K562 (cell line): ENCODE measurements at regions not wholly inside any gene's neighbourhood (a gene's known extent, or its start where the extent isn't known, plus 50 kb on each side); places are given as distances from the start of the nearest gene placed in this dataset.
"Not testable (repeated sequence)": the region's sequence is repeated elsewhere in the genome, so short reads cannot be mapped to it uniquely, and the experiment has no call there.

Source experiments
- ATAC-seq: fragments of 200-7000 bp; cut with Tn5 transposase; 3 replicates; pipeline ENCODE4 v1.9.1; 2020; ENCODE audit warnings: moderate library complexity
- BruUV-seq: library from RNA; stranded (reverse); fragments of 400-500 nt; replicated peaks from 2 replicates; lab custom pipeline; 2021; lab: Mats Ljungman, UMichigan
- CTCF ChIA-PET: fragments of 300-600 bp; formaldehyde crosslinking; extraction: SDS; loops from one replicate; lab custom pipeline; 2021; ENCODE audit warnings: low intra/inter-chr PET ratio; lab: Yijun Ruan, JAX
- POLR2A ChIA-PET: fragments of 300-600, 350-650 bp; sonication (Branson Sonifier 250); formaldehyde crosslinking; extraction: SDS; loops from one replicate; lab custom pipeline; 2021; ENCODE audit warnings: antibody characterized with exemption, inconsistent platforms; lab: Yijun Ruan, JAX
- DNase-seq, 4 experiments: peaks; one replicate each; pipeline versions ENCODE4 v3.0.0 to v3.0.0-alpha.2; 2011 to 2018; ENCODE audit warnings: low spot score in 3 of 4, mixed read lengths in 3 of 4; ENCODE audit errors: extremely low read depth in 1 of 4
- FAIRE-seq: peaks from 2 replicates; lab custom pipeline; 2011; peaks lifted over from hg19 to GRCh38; lab: Jason Lieb, UNC
- H2AFZ ChIP-seq: 2 replicates; pipeline ENCODE4 v1.6.0; 2011; ENCODE audit warnings: low read depth, low read length, control low read depth, inconsistent platforms
- H3K27ac ChIP-seq: fragments of 200-600 bp; 3 replicates; pipeline ENCODE4 v1.8.0; 2011; ENCODE audit warnings: low read depth, mild to moderate bottlenecking, control low read depth, inconsistent platforms, low read length, moderate library complexity, mixed read lengths; ENCODE audit errors: extremely low read depth
- H3K27me3 ChIP-seq, 2 experiments: fragments of 300-600 bp in 1 of 2; 2 replicates in 1 of 2; 3 replicates in 1 of 2; pipeline versions ENCODE4 v1.6.0 to v1.8.0; 2011; ENCODE audit warnings: inconsistent platforms in 2 of 2, low read length in 2 of 2, mild to moderate bottlenecking in 1 of 2, mixed read lengths in 1 of 2, moderate library complexity in 1 of 2; ENCODE audit not compliant: control insufficient read depth in 2 of 2, insufficient read depth in 2 of 2
- H3K36me3 ChIP-seq: fragments of 300-600 bp; 3 replicates; pipeline ENCODE4 v1.8.0; 2011; ENCODE audit warnings: mild to moderate bottlenecking, low read length, inconsistent platforms; ENCODE audit not compliant: control insufficient read depth, insufficient read depth
- H3K4me1 ChIP-seq, 2 experiments: fragments of 200-600 bp in 1 of 2; replicated peaks in 1 of 2; 2 replicates in 1 of 2; 3 replicates in 1 of 2; pipeline versions ENCODE4 v1.5.1 to v1.8.0; 2011; ENCODE audit warnings: inconsistent platforms in 2 of 2, low read length in 2 of 2, mild to moderate bottlenecking in 1 of 2, mixed read lengths in 1 of 2, moderate library complexity in 1 of 2; ENCODE audit not compliant: control insufficient read depth in 2 of 2, insufficient read depth in 2 of 2
- H3K4me2 ChIP-seq: 2 replicates; pipeline ENCODE4 v1.6.1; 2011; ENCODE audit warnings: low read length, control low read depth, inconsistent platforms, mixed read lengths; ENCODE audit not compliant: insufficient read depth
- H3K4me3 ChIP-seq: fragments of 200-600 bp; sonication (generic), shearing (Covaris generic); 2 replicates; pipeline ENCODE4 v1.5.1; 2016; ENCODE audit warnings: control low read depth, inconsistent platforms
- H3K79me2 ChIP-seq: fragments of 200-600 bp; 3 replicates; pipeline ENCODE4 v1.8.0; 2011; ENCODE audit warnings: low read length, inconsistent platforms; ENCODE audit not compliant: control insufficient read depth, insufficient read depth
- H3K9ac ChIP-seq, 2 experiments: 2 replicates each; pipeline versions ENCODE4 v1.6.0 to v1.6.1; 2011; ENCODE audit warnings: low read depth in 2 of 2, low read length in 2 of 2, control low read depth in 1 of 2, inconsistent platforms in 1 of 2, mild to moderate bottlenecking in 1 of 2, mixed read lengths in 1 of 2; ENCODE audit not compliant: insufficient read depth in 1 of 2
- H3K9me1 ChIP-seq: one replicate; pipeline ENCODE4 v1.6.0; 2011; ENCODE audit warnings: inconsistent platforms, mild to moderate bottlenecking, low read length, moderate library complexity; ENCODE audit not compliant: control insufficient read depth, insufficient read depth
- H3K9me3 ChIP-seq: replicated peaks from 2 replicates; pipeline ENCODE4 v1.5.1; 2011; ENCODE audit warnings: low read depth, low read length, inconsistent platforms; ENCODE audit not compliant: control insufficient read depth, insufficient read depth
- H4K20me1 ChIP-seq: replicated peaks from 2 replicates; pipeline ENCODE4 v1.6.1; 2011; ENCODE audit warnings: low read length, inconsistent platforms, mixed read lengths; ENCODE audit not compliant: control insufficient read depth, insufficient read depth
- CCNT2 ChIP-seq: IDR thresholded peaks from 2 replicates; pipeline ENCODE4 v1.6.1; 2011; ENCODE audit warnings: borderline replicate concordance, low read depth, mild to moderate bottlenecking, moderate library complexity, mixed read lengths, low read length; ENCODE audit not compliant: insufficient read length; ENCODE audit errors: extremely low read depth
- MAFF ChIP-seq: IDR thresholded peaks from 2 replicates; pipeline ENCODE4 v1.6.1; 2012; ENCODE audit warnings: low read length, improper control_type of control experiment
- MYNN ChIP-seq, 2 experiments: sonication (generic); formaldehyde crosslinking in 1 of 2; IDR thresholded peaks; 2 replicates each; pipeline versions ENCODE4 v1.5.0 to v1.6.1; 2016 to 2020; ENCODE audit warnings: antibody characterized with exemption in 1 of 2, missing genetic modification reagents in 1 of 2
- ZBTB8A ChIP-seq: fragments of 450-650 bp; IDR thresholded peaks from 2 replicates; pipeline ENCODE4 v1.6.1; 2018; ENCODE audit warnings: mild to moderate bottlenecking, moderate library complexity; ENCODE audit not compliant: partially characterized antibody
- WGBS: fragments of 100-300 bp; shearing (Covaris generic); methylation state at CpG from one replicate; pipeline ENCODE4 v1.1.6; 2016; ENCODE audit warnings: low coverage, mixed read lengths; ENCODE audit not compliant: insufficient coverage; ENCODE audit errors: missing lambda C conversion rate; 5-methylcytosine and 5-hydroxymethylcytosine counted together
- in situ Hi-C: fragments of 300-500 bp; cut with MboI; formaldehyde crosslinking; loops from 4 replicates; pipeline ENCODE4 v1.15.0; 2018; ENCODE audit warnings: inconsistent platforms, mixed read lengths
- intact Hi-C: fragments of 100-400 bp; cut with micrococcal nuclease; formaldehyde crosslinking; loops from 2 replicates; pipeline ENCODE4 v1.14.2; 2022

GRCh38 chr14:65177551-65177950 lies 75.2 kb upstream of the MAX start (continued):
- TF ChIP-seq MYNN (IDR thresholded peaks at IDR 0.05) (no peak), MYNN (CRISPR knock-in tag; IDR thresholded peaks at IDR 0.05) (no peak), CCNT2 (no peak), ZBTB8A (no peak), MAFF (peak; percentile 87)

DNA sequence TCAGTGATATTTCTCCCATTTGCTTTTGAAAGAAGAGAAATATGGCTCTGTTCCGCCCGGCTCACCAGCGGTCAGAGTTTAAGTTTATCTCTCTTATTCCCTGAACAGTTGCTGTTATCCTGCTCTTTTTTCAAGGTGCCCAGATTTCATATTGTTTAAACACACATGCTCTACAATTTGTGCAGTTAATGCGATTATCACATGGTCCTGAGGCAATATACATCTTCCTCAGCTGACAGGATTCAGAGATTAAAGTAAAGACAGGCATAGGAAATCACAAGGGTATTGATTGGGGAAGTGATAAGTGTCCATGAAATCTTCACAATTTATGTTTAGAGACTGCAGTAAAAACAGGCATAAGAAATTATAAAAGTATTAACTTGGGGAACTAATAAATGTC lies 76.9 kb upstream of the MAX start:
- H3K9me3 ChIP-seq, ATAC-seq, in situ Hi-C loops, CTCF ChIA-PET, H4K20me1 ChIP-seq, H3K9me1 ChIP-seq, H3K79me2 ChIP-seq, H3K36me3 ChIP-seq, POLR2A ChIA-PET, H2AFZ ChIP-seq, BruUV-seq, FAIRE-seq, H3K4me1 ChIP-seq, DNase-seq, H3K9ac ChIP-seq, H3K27ac ChIP-seq, intact Hi-C loops, H3K4me2 ChIP-seq, H3K4me3 ChIP-seq, H3K27me3 ChIP-seq: not testable (repeated sequence)
- 0% methylated on average over 1 of the region's 4 CpGs for WGBS
